HCT116 (cell line): ENCODE measurements at regions not wholly inside any gene's neighbourhood (a gene's known extent, or its start where the extent isn't known, plus 50 kb on each side); places are given as distances from the start of the nearest gene placed in this dataset.

ENCODE experiments used
- ATAC-seq: fragments of 200-7000 bp; cut with Tn5 transposase; 2 replicates; pipeline ENCODE4 v1.9.1; 2020; ENCODE audit warnings: mild to moderate bottlenecking, moderate library complexity
- BruUV-seq: library from RNA; stranded (reverse); fragments of 400-500 nt; replicated peaks from 2 replicates; lab custom pipeline; 2021; lab: Mats Ljungman, UMichigan
- CTCF ChIA-PET: fragments of 300-600 bp; sonication (Branson Sonifier 250); formaldehyde crosslinking; loops from one replicate; lab custom pipeline; 2021; ENCODE audit warnings: antibody characterized with exemption; lab: Charles Lee
- POLR2A ChIA-PET: fragments of 300-600, 350-600 bp; sonication (Branson Sonifier 250); formaldehyde crosslinking; loops from one replicate; lab custom pipeline; 2021; ENCODE audit warnings: antibody characterized with exemption; lab: Charles Lee
- RAD21 ChIA-PET, 2 experiments: fragments of 300-600 bp; sonication (Branson Sonifier 250); formaldehyde crosslinking; loops; one replicate each; lab custom pipeline; 2023; ENCODE audit warnings: low total read pairs in 2 of 2; ENCODE audit not compliant: uncharacterized antibody in 2 of 2, unreplicated experiment in 2 of 2, low non-redundant PET in 1 of 2; lab: Charles Lee
- DNase-seq: peaks from one replicate; pipeline ENCODE4 v3.0.0-alpha.2; 2010; ENCODE audit warnings: low read depth, low spot score
- H2AFZ ChIP-seq: fragments of 200-600 bp; shearing (Covaris generic), sonication (generic); 2 replicates; pipeline ENCODE4 v1.6.1; 2017; ENCODE audit warnings: low read depth, mixed run types, mixed read lengths, antibody characterized with exemption, low read length; ENCODE audit not compliant: poor library complexity, severe bottlenecking
- H3K27ac ChIP-seq: 2 replicates; pipeline ENCODE4 v1.5.1; 2012; ENCODE audit warnings: low read depth, low read length
- H3K27me3 ChIP-seq: fragments of 200-600 bp; sonication (generic); 2 replicates; pipeline ENCODE4 v1.6.1; 2016; ENCODE audit warnings: mixed run types, low read length, mixed read lengths; ENCODE audit not compliant: insufficient read depth
- H3K36me3 ChIP-seq, 2 experiments: fragments of 200-500 bp in 1 of 2; fragments of 200-600 bp in 1 of 2; sonication (Bioruptor generic) in 1 of 2; sonication (generic) in 1 of 2; 2 replicates each; pipeline versions ENCODE4 v1.5.1 to v1.6.1; 2014 to 2016; ENCODE audit warnings: low read length in 2 of 2, inconsistent platforms in 1 of 2, mixed read lengths in 1 of 2, mixed run types in 1 of 2; ENCODE audit not compliant: insufficient read depth in 2 of 2, control insufficient read depth in 1 of 2
- H3K4me1 ChIP-seq, 2 experiments: fragments of 200-600 bp in 1 of 2; sonication (generic) in 1 of 2; 2 replicates each; pipeline versions ENCODE4 v1.5.1 to v1.6.1; 2012 to 2017; ENCODE audit warnings: low read length in 2 of 2, inconsistent platforms in 1 of 2, mild to moderate bottlenecking in 1 of 2, mixed read lengths in 1 of 2, mixed run types in 1 of 2, moderate library complexity in 1 of 2; ENCODE audit not compliant: insufficient read depth in 2 of 2, control insufficient read depth in 1 of 2
- H3K4me2 ChIP-seq: fragments of 200-600 bp; sonication (generic); 2 replicates; pipeline ENCODE4 v1.6.1; 2017; ENCODE audit warnings: mixed run types, low read length, mixed read lengths
- H3K4me3 ChIP-seq, 2 experiments: fragments of 200-600 bp in 1 of 2; sonication (generic) in 1 of 2; replicated peaks in 1 of 2; 2 replicates each; pipeline ENCODE4 v1.5.1; 2011 to 2016; ENCODE audit warnings: low read length in 2 of 2, control low read depth in 1 of 2, low read depth in 1 of 2, mild to moderate bottlenecking in 1 of 2, mixed read lengths in 1 of 2, mixed run types in 1 of 2
- H3K79me2 ChIP-seq: fragments of 200-600 bp; sonication (generic); 2 replicates; pipeline ENCODE4 v1.6.1; 2017; ENCODE audit warnings: mild to moderate bottlenecking, mixed run types, low read length, moderate library complexity, mixed read lengths; ENCODE audit not compliant: insufficient read depth
- H3K9ac ChIP-seq: fragments of 200-600 bp; sonication (generic); 2 replicates; pipeline ENCODE4 v1.6.1; 2016; ENCODE audit warnings: low read length, mixed read lengths
- H3K9me2 ChIP-seq: fragments of 200-600 bp; sonication (generic), shearing (Covaris generic); 2 replicates; pipeline ENCODE4 v1.6.1; 2017; ENCODE audit warnings: mixed run types, mild to moderate bottlenecking, moderate library complexity; ENCODE audit not compliant: insufficient read depth
- H3K9me3 ChIP-seq, 2 experiments: fragments of 200-500 bp in 1 of 2; fragments of 200-600 bp in 1 of 2; sonication (Bioruptor generic) in 1 of 2; sonication (generic) in 1 of 2; 2 replicates each; pipeline ENCODE4 v1.6.1; 2014 to 2017; ENCODE audit warnings: low read length in 2 of 2, mixed read lengths in 2 of 2, inconsistent platforms in 1 of 2, low read depth in 1 of 2, mild to moderate bottlenecking in 1 of 2, mixed run types in 1 of 2, moderate library complexity in 1 of 2; ENCODE audit not compliant: control insufficient read depth in 1 of 2, insufficient read depth in 1 of 2
- H4K20me1 ChIP-seq: fragments of 200-600 bp; sonication (generic), shearing (Covaris generic); 2 replicates; pipeline ENCODE4 v1.6.1; 2017; ENCODE audit warnings: mixed run types, mild to moderate bottlenecking, moderate library complexity; ENCODE audit not compliant: insufficient read depth
- ATF3 ChIP-seq: IDR thresholded peaks from 2 replicates; pipeline ENCODE4 v1.6.1; 2012
- CBX3 ChIP-seq: IDR thresholded peaks from 2 replicates; pipeline ENCODE4 v1.6.1; 2012; ENCODE audit warnings: low read depth
- EGR1 ChIP-seq: IDR thresholded peaks from 2 replicates; pipeline ENCODE4 v1.6.1; 2012; ENCODE audit warnings: low read depth
- EZH2 ChIP-seq: fragments of 200-600 bp; sonication (generic); IDR thresholded peaks from 2 replicates; pipeline ENCODE4 v1.6.1; 2017; ENCODE audit warnings: antibody characterized with exemption, mixed run types
- EZH2phosphoT487 ChIP-seq: fragments of 200-600 bp; IDR thresholded peaks from 2 replicates; pipeline ENCODE4 v1.6.1; 2018; ENCODE audit warnings: antibody characterized with exemption, borderline replicate concordance
- FOSL1 ChIP-seq: IDR thresholded peaks from 2 replicates; pipeline ENCODE4 v1.6.1; 2012; ENCODE audit warnings: low read depth
- JUND ChIP-seq: IDR thresholded peaks from 2 replicates; pipeline ENCODE4 v1.6.1; 2012
- MAX ChIP-seq: IDR thresholded peaks from 2 replicates; pipeline ENCODE4 v1.6.1; 2012
- POLR2AphosphoS5 ChIP-seq: IDR thresholded peaks from 2 replicates; pipeline ENCODE4 v1.6.1; 2011; ENCODE audit warnings: mild to moderate bottlenecking, low read depth, low read length, moderate library complexity
- RAD21 ChIP-seq: IDR thresholded peaks from 2 replicates; pipeline ENCODE4 v1.6.1; 2012; ENCODE audit warnings: low read depth, mild to moderate bottlenecking
- REST ChIP-seq: IDR thresholded peaks from 2 replicates; pipeline ENCODE4 v1.6.1; 2012; ENCODE audit warnings: low read depth
- SIN3A ChIP-seq: IDR thresholded peaks from 2 replicates; pipeline ENCODE4 v1.6.1; 2012; ENCODE audit warnings: low read depth
- SP1 ChIP-seq: IDR thresholded peaks from 2 replicates; pipeline ENCODE4 v1.6.1; 2012; ENCODE audit warnings: low read depth
- SRF ChIP-seq: IDR thresholded peaks from 2 replicates; pipeline ENCODE4 v1.6.1; 2012; ENCODE audit warnings: low read depth
- YY1 ChIP-seq: IDR thresholded peaks from 2 replicates; pipeline ENCODE4 v1.6.1; 2011; ENCODE audit warnings: low read length, low read depth, moderate library complexity, mild to moderate bottlenecking; ENCODE audit not compliant: insufficient replicate concordance; ENCODE audit errors: extremely low read depth
- ZBTB33 ChIP-seq: IDR thresholded peaks from 2 replicates; pipeline ENCODE4 v1.6.1; 2011; ENCODE audit warnings: mild to moderate bottlenecking, low read length, moderate library complexity; ENCODE audit not compliant: insufficient replicate concordance; ENCODE audit errors: extremely low read depth
- ZFX ChIP-seq: fragments of 450-650 bp; IDR thresholded peaks from 2 replicates; pipeline ENCODE4 v1.6.1; 2017
- intact Hi-C: fragments of 100-400 bp; cut with micrococcal nuclease; formaldehyde crosslinking; loops from 2 replicates; pipeline ENCODE4 v1.10.0; 2022

GRCh38 chr21:26761174-26761915 is 83.9 kb downstream of the ADAMTS1 start:
- intact Hi-C loops = no loop called here
- no peak overlapping the region for H3K9ac ChIP-seq
- H3K79me2 ChIP-seq = no peaks in the 10 kb centered on the region
- TF ChIP-seq YY1 (no peak), MAX (no peak), SRF (no peak), EZH2phosphoT487 (no peak), CBX3 (no peak), FOSL1 (no peak), RAD21 (no peak), ATF3 (no peak), ZBTB33 (no peak), EGR1 (no peak), REST (no peak), SP1 (no peak), POLR2AphosphoS5 (no peak), ZFX (no peak), JUND (no peak), SIN3A (no peak), EZH2 (no peak)
- no peaks in the 10 kb centered on the region for H3K36me3 ChIP-seq
- ATAC-seq (no peak), DNase-seq (no peak)
- RAD21 ChIA-PET = no interaction called here
- H4K20me1 ChIP-seq = no peaks in the 10 kb centered on the region
- no peaks in the 10 kb centered on the region for H3K27me3 ChIP-seq
- H3K27ac ChIP-seq = no peak overlapping the region
- no TSS peak for BruUV-seq
- H2AFZ ChIP-seq = no peak overlapping the region
- H3K4me1 ChIP-seq = no peaks in the 10 kb centered on the region
- CTCF ChIA-PET = no interaction called here
- no peaks in the 10 kb centered on the region for H3K9me2 ChIP-seq
- POLR2A ChIA-PET = no interaction called here
- peaks cover 12 to 18% of the 10 kb centered on the region in 2 experiments; a peak in 2 of 4 replicates for H3K9me3 ChIP-seq
- no peak overlapping the region for H3K4me3 ChIP-seq
- no peak overlapping the region for H3K4me2 ChIP-seq
